EL (cell line): ENCODE measurements at regions not wholly inside any gene's neighbourhood (a gene's known extent, or its start where the extent isn't known, plus 50 kb on each side); places are given as distances from the start of the nearest gene placed in this dataset.

Experiments
- DNase-seq: peaks from one replicate; pipeline ENCODE4 v3.0.0-alpha.2; 2016

DNA sequence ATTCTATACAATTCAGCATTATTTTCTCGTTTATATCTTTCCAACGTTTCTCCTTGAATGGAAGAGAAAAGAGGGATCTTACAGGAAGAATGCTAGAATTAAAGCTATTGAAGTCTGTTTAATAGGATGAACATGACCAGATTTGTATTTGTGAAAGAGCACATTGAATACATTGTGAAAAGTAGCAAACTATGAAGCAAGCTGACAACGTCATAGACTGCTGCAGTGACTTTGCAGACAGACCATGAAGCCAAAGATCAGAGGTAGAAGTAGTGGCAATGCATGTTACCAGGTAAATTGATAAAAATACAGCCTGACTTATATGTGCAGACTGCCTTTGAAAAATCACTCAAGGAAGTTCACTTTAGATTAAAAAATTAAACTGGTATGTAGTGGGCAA, 146.1 kb downstream of the RASSF9 start:
- DNase-seq: no peak

DNA sequence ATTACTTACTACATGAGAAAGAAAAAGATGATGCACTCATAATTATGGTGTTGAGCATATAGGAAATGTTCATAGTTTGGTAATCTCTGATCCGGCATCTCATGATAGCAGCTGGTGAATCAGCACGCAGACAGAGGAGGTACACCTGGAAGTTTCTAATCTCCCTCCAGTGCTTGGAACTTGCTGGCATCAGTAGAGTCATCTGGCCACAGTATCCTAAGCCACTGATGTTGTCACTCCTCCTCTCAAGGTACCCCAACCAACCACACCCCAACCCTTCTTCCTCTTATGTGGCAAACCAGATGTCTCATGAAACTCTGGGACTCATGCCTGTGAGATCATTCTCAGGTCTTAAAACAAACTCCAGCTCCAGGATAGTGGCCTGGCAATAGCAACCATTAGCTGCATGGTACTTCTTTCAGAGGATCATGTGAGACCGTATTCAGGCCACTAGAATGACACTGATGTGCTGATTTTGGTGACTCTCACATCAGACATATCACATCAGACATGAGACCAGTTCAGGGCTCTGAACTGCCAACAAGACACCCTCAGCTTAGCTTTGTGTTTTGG, 143.0 kb downstream of the RASSF9 start:
- no peak for DNase-seq

DNA sequence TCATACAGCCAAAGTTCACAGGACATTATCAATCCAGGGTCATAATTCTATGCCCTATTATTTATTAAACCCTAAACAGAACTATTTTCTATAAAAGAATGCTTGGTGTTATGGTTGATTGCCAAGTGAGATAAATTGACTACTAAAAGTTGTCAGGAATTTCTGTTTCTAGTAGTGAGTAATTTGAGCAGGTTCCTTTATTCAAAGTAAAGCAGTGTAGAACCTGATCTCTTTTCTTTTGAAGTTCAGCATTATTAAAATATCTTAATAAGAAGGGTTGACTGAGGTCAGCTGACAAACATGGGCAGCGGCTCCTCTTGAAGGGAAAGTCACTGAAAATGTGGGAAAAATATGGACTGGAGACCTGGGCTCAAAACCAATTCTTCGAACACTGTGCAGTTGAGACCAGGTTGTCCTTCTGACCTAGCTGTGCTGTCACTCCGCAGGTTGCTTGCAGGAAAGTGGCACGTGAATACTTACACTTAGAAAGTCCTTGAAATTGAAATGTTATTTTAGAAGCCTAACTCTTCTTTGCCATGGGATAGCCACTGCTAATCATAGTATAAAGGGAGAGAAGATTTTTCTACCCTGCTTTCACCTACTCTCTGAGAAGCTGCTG, 141.0 kb downstream of the RASSF9 start:
- DNase-seq: no peak

DNA sequence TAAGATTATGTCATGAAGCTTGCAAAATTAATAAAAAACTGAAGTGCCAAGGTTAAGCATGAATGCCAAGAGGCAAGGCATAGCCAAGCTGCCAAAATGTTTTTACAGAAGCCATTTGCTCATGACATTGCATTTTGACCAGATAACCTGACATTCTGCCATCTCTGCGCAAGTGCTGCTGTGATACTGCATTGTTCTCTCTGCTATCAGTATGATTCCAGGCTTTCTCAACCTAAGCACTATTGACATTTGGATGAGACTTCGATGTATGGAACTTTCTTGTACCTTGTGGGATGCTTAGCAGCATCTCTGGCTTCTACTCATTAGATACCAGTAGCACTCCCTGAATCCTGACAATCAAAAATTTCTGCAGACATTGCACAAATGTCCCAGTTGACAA, 139.2 kb downstream of the RASSF9 start:
- DNase-seq: no peak

DNA sequence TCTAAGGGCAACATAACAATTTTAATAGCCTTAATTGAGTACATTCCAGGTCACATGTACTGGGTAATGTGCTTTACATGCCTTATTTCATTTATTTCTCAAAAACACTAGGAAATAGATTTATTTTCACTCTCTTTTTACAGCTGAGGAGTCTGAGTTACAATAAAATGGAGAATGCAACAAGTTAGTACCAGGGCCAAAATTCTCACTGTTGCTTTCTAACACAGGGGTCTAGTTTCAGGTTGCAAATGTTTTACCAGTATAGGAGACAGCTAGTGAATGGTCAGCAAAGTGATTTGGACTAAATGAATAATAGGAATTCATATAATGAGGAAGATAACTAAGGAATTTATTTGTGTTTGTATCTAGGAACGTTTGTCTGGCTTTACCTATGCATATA, 137.3 kb downstream of the RASSF9 start:
- no peak for DNase-seq

DNA sequence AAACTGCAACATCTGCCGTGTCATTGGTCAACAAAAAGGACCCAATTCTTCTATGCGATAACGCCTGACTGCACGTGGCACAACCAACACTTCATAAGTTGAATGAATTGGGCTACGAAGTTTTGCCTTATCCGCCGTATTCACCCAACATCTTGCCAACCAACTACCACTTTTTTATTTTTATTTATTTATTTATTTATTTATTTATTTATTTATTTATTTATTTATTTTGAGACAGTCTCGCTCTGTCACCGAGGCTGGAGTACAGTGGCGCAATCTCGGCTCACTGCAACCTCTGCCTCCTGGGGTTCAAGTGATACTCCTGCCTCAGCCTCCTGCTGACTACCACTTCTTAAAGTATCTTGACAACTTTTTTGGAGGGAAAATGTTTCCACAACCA, 127.4 kb downstream of the RASSF9 start:
- DNase-seq: no peak

DNA sequence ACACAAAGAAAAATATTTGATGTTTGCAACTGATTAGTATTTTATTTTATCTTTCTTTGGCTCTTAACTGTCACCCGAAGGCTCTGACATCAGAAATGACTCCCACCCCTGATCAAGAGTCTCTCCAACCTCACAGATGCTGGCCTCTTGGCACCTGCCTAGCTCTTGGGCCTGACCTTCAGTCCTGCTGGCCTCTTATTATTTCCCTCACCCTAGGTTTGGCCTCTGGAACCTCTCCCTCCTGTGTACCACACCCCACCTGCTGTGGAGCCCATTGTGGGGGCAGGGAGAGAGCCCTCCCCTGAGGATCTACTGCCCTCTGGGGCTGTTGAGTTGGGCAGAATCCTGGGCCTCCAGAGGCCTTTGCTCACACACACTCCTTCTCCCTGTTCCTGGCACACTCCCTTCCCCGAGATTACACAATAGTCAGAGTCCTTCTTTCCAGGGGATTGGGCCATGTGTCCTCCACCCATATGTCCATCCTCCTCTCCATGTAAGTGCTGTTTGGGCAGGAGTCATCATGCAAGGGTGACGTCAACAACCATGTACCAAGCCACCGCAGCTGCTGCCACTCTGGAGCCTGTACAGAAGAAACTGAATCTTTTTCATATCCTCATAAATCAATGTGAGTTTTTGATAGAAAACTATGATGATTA, 124.3 kb downstream of the RASSF9 start:
- no peak for DNase-seq

DNA sequence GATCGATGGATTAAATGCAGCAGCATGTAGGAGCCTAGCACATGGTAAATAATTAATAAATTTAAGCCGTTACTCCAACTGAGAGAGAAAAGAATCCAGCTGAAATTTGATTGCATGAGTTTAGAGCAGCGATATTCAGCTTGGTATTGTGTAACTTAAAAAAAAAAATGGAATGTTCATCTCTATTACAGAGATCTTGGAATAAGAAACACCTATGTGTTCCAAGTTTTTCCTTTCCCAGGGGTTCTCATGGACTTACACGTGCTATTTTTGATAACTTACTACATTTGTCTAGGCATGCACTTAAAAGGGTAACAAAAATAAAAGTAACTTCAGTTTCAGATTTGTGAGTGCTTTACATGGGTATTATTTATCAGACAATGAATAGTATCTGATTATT, 122.8 kb downstream of the RASSF9 start:
- DNase-seq: no peak

DNA sequence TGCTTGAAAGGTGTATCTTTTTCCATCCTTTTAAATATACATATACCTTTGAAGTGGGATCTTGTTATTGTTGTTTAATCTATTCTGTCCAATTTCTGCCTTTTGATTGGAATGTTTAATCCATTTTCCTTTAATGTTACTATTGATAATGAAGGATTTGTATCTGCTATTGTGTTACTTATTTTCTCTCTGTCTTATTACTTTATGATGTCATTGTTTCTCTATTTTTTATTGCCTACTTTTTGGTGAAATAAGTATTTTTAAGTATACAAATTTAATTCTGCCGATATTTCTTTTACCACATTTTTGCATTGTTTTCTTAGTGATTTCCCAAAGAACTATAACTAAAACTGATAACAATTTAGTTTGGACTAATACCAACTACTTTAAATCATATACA, 121.8 kb downstream of the RASSF9 start:
- no peak for DNase-seq

DNA sequence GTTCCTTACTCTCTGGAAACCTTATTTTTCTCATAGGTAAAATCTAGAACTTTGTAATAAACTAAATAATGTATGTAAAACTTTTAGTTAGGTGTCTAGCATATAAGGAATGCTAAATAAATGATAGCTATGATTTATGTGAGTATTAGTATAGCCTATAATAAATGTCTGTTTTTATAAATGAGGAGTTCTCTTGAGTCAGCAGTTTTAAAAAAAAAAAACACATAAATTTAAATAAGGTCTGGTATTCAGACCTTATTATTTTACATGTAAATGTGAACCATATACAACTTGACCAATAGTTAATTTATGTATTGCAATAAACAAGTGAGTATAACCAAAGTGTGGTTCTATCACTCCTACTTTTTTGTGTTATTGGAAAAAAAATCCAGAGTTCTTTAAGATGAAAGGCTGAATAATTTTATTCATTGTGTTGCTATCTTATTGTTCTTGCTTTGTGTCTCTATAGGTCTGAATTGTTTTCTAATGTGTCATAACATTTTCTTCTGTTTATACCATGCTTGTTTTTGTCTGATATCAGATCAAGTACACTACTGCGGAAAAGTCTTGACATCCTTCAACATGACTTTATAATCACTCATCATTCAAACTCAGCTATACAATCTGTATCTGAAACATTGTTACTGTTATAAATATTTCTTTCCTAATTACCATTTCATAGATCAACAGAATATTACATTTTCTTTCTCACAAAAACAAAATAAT, 115.7 kb downstream of the RASSF9 start:
- no peak for DNase-seq

DNA sequence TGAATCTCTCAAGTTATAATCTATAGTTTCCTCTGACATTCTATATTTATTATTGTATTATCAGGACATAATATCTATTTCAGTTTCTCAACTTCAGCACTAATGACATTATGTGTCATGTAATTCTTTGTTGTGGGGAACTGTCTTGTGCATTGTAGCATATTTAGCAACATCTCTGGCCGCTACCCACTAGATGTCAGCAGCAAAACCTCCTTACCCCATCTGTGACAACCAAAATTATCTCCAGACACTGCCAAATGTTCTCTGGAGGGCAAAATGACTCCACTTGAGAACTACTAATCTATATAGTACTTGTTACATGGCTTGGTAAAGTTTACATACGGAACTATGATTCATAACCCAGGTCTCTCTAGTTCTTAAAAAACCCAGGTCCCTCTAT, 110.2 kb downstream of the RASSF9 start:
- no peak for DNase-seq

DNA sequence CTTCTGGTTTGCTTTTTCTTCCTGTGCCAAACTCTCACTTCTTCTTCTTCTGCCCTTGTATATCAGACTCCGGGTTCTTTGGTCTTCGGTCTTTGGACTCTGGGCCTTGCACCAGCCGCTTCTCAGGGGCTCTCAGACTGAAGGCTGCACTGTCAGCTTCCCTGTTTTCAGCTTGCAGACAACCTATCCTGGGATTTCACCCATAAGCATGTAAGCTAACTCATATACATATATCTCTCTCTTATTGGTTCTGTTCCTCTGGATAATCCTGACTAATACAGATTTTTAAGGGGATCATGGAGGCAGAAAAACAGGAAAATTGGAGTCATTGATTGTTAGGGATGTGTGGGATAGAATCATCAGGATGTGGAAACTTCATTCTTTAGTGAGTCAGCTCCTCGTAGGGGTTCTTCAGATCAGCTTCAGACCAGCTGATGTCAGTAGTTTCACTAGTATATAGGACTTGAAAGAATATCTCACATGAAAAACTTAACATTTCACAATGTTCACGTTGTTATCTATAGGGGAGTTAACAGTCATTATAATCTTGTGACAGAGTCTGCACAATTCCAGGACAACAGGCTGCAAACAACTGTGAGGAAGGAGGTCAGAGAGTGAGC, 102.9 kb downstream of the RASSF9 start:
- DNase-seq: peak; percentile 17

DNA sequence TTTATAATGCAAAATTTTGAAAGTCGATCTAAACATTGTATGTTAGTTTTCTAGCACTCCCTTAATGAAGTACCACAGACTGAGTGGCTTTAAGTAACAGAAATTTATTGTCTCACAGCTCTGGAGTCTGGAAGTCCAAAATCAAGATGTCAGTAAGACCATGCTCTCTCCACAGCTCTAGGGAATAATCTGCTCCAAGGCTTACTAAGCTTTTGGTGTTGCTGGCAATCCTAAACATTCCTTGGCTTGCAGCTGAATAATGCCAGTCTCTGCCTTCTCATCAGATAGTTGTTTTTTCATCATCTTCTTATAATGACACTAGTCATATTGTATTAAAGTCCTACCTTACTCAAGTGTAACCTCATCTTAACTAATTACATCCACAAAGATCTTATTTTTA, 102.2 kb downstream of the RASSF9 start:
- DNase-seq: no peak

DNA sequence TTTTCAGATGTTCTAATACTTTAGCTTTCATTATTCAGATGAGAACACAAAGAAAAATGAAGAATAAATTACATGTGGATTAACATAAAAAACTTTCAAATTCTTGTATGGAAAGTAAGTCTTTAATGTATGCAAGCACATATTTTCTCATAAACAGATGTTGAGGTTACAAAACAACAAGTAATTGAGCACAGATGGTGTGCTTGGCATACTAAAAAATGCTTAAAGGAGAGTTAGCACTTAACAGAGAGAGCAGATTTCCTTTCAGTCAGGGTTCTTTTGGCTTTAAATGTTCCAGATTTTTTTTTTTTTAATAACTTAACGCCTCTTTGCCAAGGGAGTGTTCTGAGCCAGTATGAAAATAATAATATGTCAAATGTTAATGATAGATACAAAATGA, 96.0 kb downstream of the RASSF9 start:
- DNase-seq: no peak

DNA sequence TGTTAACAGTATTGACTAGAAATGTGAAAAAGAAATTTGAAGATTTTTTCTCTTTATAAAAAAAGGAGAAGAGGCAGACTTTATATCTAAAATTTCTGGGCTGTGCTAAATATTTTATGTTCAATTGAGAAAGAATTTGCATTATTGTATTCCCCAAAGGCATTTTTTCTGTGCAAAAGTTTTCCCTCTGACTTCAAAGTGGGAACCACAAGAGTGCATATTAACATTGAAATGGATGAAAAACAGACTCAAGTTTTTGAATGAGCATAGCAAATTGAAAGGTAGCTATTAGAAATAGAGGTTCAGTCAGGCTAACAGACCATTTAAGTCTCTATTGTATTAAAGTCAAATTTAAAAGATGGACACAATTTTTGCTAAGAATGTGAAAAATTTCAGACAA, 95.2 kb downstream of the RASSF9 start:
- no peak for DNase-seq

DNA sequence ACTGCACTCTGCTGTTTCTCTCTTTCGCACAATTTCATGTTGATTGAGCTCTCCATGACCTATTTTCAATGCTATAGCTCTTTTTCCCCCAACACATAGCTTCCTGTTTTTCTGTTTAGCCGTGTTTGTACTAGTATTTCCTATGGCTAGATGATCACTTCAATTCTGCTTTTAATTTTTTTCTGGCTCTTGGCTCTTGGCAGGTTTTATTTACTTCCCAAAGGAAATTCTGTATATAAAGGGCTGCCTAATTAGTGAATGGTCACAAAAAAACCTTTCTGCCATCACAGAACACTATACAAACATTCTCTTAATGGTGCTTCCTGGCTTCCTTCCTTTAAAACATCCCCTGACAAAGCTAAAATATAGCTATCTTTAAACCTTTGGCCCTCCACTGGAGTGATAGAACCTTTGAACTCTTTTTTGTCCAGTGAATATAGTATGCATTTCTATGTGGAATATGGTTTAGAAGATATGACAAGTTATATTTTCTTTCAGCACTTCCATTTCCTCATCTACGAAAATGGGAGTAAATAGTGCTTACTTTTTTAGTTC, 88.2 kb downstream of the RASSF9 start:
- no peak for DNase-seq
